Nephron (organoid): ENCODE measurements at regions not wholly inside any gene's neighbourhood (a gene's known extent, or its start where the extent isn't known, plus 50 kb on each side); places are given as distances from the start of the nearest gene placed in this dataset.
"Not testable (repeated sequence)": the region's sequence is repeated elsewhere in the genome, so short reads cannot be mapped to it uniquely, and the experiment has no call there.

Experiments used
- H3K27ac Mint-ChIP-seq, 3 experiments: 2 replicates each; pipeline ENCODE4 v1.8.0; 2020; ENCODE audit warnings: mixed read lengths in 3 of 3, mild to moderate bottlenecking in 2 of 3, moderate library complexity in 1 of 3
- H3K27me3 Mint-ChIP-seq: 2 replicates; pipeline ENCODE4 v1.8.0; 2021; ENCODE audit warnings: low read depth, mild to moderate bottlenecking, moderate library complexity, mixed read lengths
- H3K36me3 Mint-ChIP-seq: 2 replicates; pipeline ENCODE4 v1.8.0; 2020; ENCODE audit warnings: low read depth, mixed read lengths
- H3K4me1 Mint-ChIP-seq: 2 replicates; pipeline ENCODE4 v1.8.0; 2020; ENCODE audit warnings: mixed read lengths
- H3K4me3 Mint-ChIP-seq, 3 experiments: 2 replicates each; pipeline ENCODE4 v1.8.0; 2020; ENCODE audit warnings: mild to moderate bottlenecking in 3 of 3, mixed read lengths in 3 of 3, moderate library complexity in 2 of 3
- H3K9me3 Mint-ChIP-seq: 2 replicates; pipeline ENCODE4 v1.8.0; 2020; ENCODE audit warnings: mixed read lengths
- CTCF ChIP-seq, 3 experiments: fragments of 200-600 bp; sonication (generic); IDR thresholded peaks; one replicate each; pipeline ENCODE4 v1.5.0; 2021; ENCODE audit warnings: antibody characterized with exemption in 3 of 3; ENCODE audit not compliant: unreplicated experiment in 3 of 3

GRCh38 chr5:72681781-72682180, 134.7 kb upstream of the TNPO1 start:
- no peak overlapping the region for H3K4me3 Mint-ChIP-seq
- no peaks in the 10 kb centered on the region for H3K27me3 Mint-ChIP-seq
- no peaks in the 10 kb centered on the region for H3K4me1 Mint-ChIP-seq
- TF ChIP-seq CTCF (IDR thresholded peaks at IDR 0.05; ENCODE audit: unreplicated experiment in 3 of 3) = no peak
- H3K36me3 Mint-ChIP-seq = no peaks in the 10 kb centered on the region
- H3K27ac Mint-ChIP-seq = no peak overlapping the region
- peaks cover 35% of the 10 kb centered on the region for H3K9me3 Mint-ChIP-seq

- peaks cover 45% of the 10 kb centered on the region for H3K9me3 Mint-ChIP-seq
- H3K4me1 Mint-ChIP-seq = no peaks in the 10 kb centered on the region
- H3K4me3 Mint-ChIP-seq = no peak overlapping the region
- H3K27me3 Mint-ChIP-seq = no peaks in the 10 kb centered on the region
- no peak for TF ChIP-seq CTCF (IDR thresholded peaks at IDR 0.05; ENCODE audit: unreplicated experiment in 3 of 3)
- H3K36me3 Mint-ChIP-seq = no peaks in the 10 kb centered on the region
- H3K27ac Mint-ChIP-seq = no peak overlapping the region
These were observed 139.0 kb upstream of the TNPO1 start for GRCh38 chr5:72677447-72677846.

DNA sequence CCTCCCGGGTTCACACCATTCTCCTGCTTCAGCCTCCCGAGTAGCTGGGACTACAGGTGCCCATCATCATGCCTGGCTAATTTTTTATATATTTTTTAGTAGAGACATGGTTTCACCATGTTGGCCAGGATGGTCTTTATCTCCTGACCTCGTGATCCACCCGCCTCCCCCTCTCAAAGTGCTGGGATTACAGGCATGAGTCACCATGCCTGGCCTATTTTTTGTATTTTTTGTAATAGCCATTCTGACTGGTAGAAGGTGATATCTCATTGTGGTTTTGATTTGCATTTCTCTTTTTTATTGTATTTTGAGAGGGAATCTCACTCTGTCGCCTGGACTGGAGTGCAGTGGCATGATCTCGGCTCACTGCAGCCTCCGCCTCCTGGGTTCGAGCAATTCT, 139.6 kb upstream of the TNPO1 start:
- not testable (repeated sequence) for H3K4me3 Mint-ChIP-seq, H3K36me3 Mint-ChIP-seq, H3K4me1 Mint-ChIP-seq, H3K27ac Mint-ChIP-seq, H3K27me3 Mint-ChIP-seq
- H3K9me3 Mint-ChIP-seq = peaks cover 40% of the 10 kb centered on the region

- Mint-ChIP-seq H3K36me3 (no peaks in the 10 kb centered on the region), H3K4me3 (no peak overlapping the region), H3K4me1 (no peaks in the 10 kb centered on the region), H3K9me3 (peaks cover 29% of the 10 kb centered on the region), H3K27ac (no peak overlapping the region), H3K27me3 (peaks cover 3% of the 10 kb centered on the region)
- TF ChIP-seq CTCF (IDR thresholded peaks at IDR 0.05; ENCODE audit: unreplicated experiment in 3 of 3) = no peak
These were observed 142.8 kb upstream of the TNPO1 start for GRCh38 chr5:72673623-72674022.

DNA sequence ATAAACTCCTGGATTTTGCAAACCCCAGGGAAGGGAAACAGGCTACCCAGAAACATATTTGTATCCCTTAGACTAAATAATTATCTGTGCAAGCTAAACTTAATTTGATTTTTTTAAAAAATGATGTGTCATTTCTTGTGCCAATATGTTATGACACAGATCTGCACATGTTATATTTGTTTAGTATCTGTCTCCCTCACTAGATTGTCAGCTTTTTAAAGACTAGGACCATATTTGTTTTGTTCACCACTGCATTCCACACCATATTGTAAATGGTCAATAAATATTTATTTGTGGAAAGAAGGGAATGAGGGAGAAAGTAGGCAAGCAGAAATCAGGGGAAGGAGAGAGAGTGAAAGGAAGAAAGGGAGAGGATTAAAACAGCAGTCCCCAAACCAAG, 143.3 kb upstream of the TNPO1 start:
- Mint-ChIP-seq H3K9me3 (peaks cover 26% of the 10 kb centered on the region), H3K4me1 (no peaks in the 10 kb centered on the region), H3K27me3 (peaks cover 3% of the 10 kb centered on the region), H3K36me3 (no peaks in the 10 kb centered on the region), H3K27ac (no peak overlapping the region), H3K4me3 (no peak overlapping the region)
- TF ChIP-seq CTCF (IDR thresholded peaks at IDR 0.05; ENCODE audit: unreplicated experiment in 3 of 3) = no peak

DNA sequence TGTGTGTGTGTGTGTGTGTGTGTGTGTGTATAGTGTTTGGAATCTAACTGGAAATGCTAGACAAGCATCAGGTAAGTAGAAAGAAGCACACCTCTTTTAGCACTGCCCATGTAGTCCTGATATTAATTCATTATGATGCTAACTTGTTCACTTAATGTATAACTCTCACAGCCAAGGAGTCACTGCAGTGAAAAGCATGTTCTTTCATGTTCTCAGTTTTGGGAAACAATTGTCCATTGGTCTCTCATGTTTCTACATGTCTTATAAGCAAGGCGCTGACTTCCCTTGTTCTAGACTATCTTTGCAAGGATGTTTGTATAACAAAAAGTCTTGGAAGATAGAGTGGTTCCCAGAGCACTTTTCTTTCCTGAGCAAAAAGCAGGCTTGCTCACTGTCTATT, 148.8 kb upstream of the TNPO1 start:
- Mint-ChIP-seq H3K4me1 (peaks cover under 1% of the 10 kb centered on the region), H3K4me3 (no peak overlapping the region), H3K36me3 (no peaks in the 10 kb centered on the region), H3K27ac (no peak overlapping the region), H3K9me3 (no peaks in the 10 kb centered on the region), H3K27me3 (peaks cover 3% of the 10 kb centered on the region)
- no peak for TF ChIP-seq CTCF (IDR thresholded peaks at IDR 0.05; ENCODE audit: unreplicated experiment in 3 of 3)

GRCh38 chr5:72662936-72663335, 153.5 kb upstream of the TNPO1 start:
- no peak overlapping the region for H3K4me3 Mint-ChIP-seq
- no peak for TF ChIP-seq CTCF (IDR thresholded peaks at IDR 0.05; ENCODE audit: unreplicated experiment in 3 of 3)
- no peak overlapping the region for H3K27ac Mint-ChIP-seq
- H3K36me3 Mint-ChIP-seq = no peaks in the 10 kb centered on the region
- H3K4me1 Mint-ChIP-seq = peaks cover 15% of the 10 kb centered on the region
- no peaks in the 10 kb centered on the region for H3K27me3 Mint-ChIP-seq
- H3K9me3 Mint-ChIP-seq = no peaks in the 10 kb centered on the region
